Stomach (tissue), 8 donors: ENCODE measurements at regions not wholly inside any gene's neighbourhood (a gene's known extent, or its start where the extent isn't known, plus 50 kb on each side); places are given as distances from the start of the nearest gene placed in this dataset.

Experiments
- DNase-seq, 2 donors: peaks; one replicate each; pipeline versions ENCODE4 v3.0.0 to v3.0.0-alpha.2; 2013 to 2019
- H3K27ac ChIP-seq, 5 donors: fragments of 200-600 bp in 4 of 5; sonication (generic) in 4 of 5; one replicate each; pipeline ENCODE4 v1.5.1; 2013 to 2019; ENCODE audit warnings: mild to moderate bottlenecking in 1 of 5, moderate library complexity in 1 of 5
- H3K27me3 ChIP-seq, 3 donors: fragments of 200-600 bp; sonication (generic); one replicate each; pipeline ENCODE4 v1.5.1; 2017 to 2019; ENCODE audit warnings: mixed run types in 1 of 3
- H3K36me3 ChIP-seq, 4 donors: fragments of 200-600 bp; sonication (generic); 1 replicate in 3 of 4; 2 replicates in 1 of 4; pipeline ENCODE4 v1.5.1; 2016 to 2019
- H3K4me1 ChIP-seq, 4 donors: fragments of 200-600 bp; sonication (generic); one replicate each; pipeline ENCODE4 v1.5.1; 2016 to 2019
- H3K4me3 ChIP-seq, 4 donors: fragments of 200-600 bp; sonication (generic) in 3 of 4; one replicate each; pipeline ENCODE4 v1.5.1; 2016 to 2019; ENCODE audit warnings: mild to moderate bottlenecking in 1 of 4
- H3K9me3 ChIP-seq, 4 donors: fragments of 200-600 bp; sonication (generic); one replicate each; pipeline ENCODE4 v1.5.1; 2016 to 2019
- EP300 ChIP-seq: sonication (generic); formaldehyde crosslinking; IDR thresholded peaks from one replicate; pipeline ENCODE4 v1.6.1; 2017; ENCODE audit warnings: antibody characterized with exemption
- POLR2A ChIP-seq, 4 donors: fragments of 450-650 bp; IDR thresholded peaks; one replicate each; pipeline ENCODE4 v1.6.1; 2016; ENCODE audit warnings: antibody characterized with exemption in 4 of 4, control low read depth in 2 of 4, mild to moderate bottlenecking in 1 of 4, moderate library complexity in 1 of 4
- POLR2AphosphoS5 ChIP-seq, 3 donors: sonication (generic); formaldehyde crosslinking; IDR thresholded peaks; one replicate each; pipeline ENCODE4 v1.6.1; 2016; ENCODE audit warnings: antibody characterized with exemption in 3 of 3
- WGBS, 5 donors: extraction: QIAGEN DNeasy Blood & Tissue Kit in 3 of 5; methylation state at CpG; one replicate each; pipeline versions ENCODE4 v1.1.5 to v1.1.7; 2013 to 2018; 5-methylcytosine and 5-hydroxymethylcytosine counted together
- intact Hi-C: fragments of 100-400 bp; cut with DNase I; formaldehyde crosslinking; loops from one replicate; pipeline ENCODE4 v1.15.1; 2023; ENCODE audit warnings: low total_unique reads
- TF ChIP-seq, protein P1 (sequence below), 7 experiments: fragments of 450-650 bp in 4 of 7; fragments of 200-600 bp in 3 of 7; sonication (generic) in 3 of 7; IDR thresholded peaks; one replicate each; pipeline ENCODE4 v1.5.1; 2016 to 2019; ENCODE audit warnings: antibody characterized with exemption in 7 of 7, control low read depth in 2 of 7, mild to moderate bottlenecking in 1 of 7
- donor health status: healthy with polysubstance abuse.
- donor health status: Bipolar disorder and iron deficiency.
- donor health status: healthy.

DNA sequence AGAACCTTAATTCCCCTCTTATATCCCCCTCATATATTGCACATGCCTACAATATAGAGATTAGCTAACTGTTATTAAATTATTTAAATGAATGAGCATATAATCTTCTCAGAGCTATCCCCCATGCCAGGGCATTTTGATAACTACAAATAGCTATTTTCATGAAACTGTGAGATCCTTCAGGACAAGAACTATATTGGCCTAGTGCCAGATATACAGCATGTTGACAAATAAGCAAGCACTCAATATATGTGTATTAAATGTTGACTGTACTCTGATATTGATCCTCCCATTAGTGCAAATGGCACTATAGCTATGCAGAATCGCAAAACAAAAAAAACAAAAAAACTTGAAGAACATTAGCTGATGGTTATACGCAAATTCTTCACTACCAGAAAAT is 134.1 kb upstream of the OTX2 start:
- no peak for TF ChIP-seq POLR2A (IDR thresholded peaks at IDR 0.05)
- no peak for TF ChIP-seq POLR2AphosphoS5 (IDR thresholded peaks at IDR 0.05)
- TF ChIP-seq, protein P1, sequence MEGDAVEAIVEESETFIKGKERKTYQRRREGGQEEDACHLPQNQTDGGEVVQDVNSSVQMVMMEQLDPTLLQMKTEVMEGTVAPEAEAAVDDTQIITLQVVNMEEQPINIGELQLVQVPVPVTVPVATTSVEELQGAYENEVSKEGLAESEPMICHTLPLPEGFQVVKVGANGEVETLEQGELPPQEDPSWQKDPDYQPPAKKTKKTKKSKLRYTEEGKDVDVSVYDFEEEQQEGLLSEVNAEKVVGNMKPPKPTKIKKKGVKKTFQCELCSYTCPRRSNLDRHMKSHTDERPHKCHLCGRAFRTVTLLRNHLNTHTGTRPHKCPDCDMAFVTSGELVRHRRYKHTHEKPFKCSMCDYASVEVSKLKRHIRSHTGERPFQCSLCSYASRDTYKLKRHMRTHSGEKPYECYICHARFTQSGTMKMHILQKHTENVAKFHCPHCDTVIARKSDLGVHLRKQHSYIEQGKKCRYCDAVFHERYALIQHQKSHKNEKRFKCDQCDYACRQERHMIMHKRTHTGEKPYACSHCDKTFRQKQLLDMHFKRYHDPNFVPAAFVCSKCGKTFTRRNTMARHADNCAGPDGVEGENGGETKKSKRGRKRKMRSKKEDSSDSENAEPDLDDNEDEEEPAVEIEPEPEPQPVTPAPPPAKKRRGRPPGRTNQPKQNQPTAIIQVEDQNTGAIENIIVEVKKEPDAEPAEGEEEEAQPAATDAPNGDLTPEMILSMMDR (IDR thresholded peaks at IDR 0.05) = no peak
- TF ChIP-seq EP300 = no peak
- intact Hi-C loops = no loop called here
- 94 to 97% (median 96%) methylated on average over 2 of the region's 2 CpGs for whole genome bisulfite sequencing, 5 donors
- Histone ChIP-seq H3K4me3 (no peak overlapping the region), H3K4me1 (no peaks in the 10 kb centered on the region), H3K27ac (no peak overlapping the region), H3K36me3 (no peaks in the 10 kb centered on the region), H3K9me3 (peaks cover 0 to 6% (median 0%) of the 10 kb centered on the region in 4 donors), H3K27me3 (no peaks in the 10 kb centered on the region)
- no peak for DNase-seq

DNA sequence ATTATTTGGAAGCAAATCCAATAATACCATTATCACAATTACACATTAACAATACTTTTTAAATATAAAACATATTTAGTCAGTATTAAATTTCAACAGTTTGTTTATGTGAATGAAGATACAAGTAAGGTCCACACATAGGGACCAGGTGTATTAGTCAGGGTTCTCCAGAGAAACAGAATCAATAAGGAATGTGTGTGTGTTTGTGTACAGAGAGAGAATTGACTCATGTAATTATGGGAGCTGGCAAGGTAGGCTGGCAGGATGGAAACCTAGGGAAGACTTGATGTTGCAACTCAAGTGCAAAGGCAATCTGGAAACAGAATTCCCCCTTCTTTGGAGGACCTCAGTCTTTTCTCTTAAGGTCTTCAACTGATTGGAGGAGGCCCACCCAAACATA is 123.2 kb upstream of the OTX2 start:
- Histone ChIP-seq H3K27ac (no peak overlapping the region), H3K27me3 (no peaks in the 10 kb centered on the region), H3K4me3 (no peak overlapping the region), H3K9me3 (no peaks in the 10 kb centered on the region), H3K4me1 (no peaks in the 10 kb centered on the region), H3K36me3 (no peaks in the 10 kb centered on the region)
- TF ChIP-seq POLR2A (IDR thresholded peaks at IDR 0.05) = no peak
- no peak for TF ChIP-seq POLR2AphosphoS5 (IDR thresholded peaks at IDR 0.05)
- no peak for TF ChIP-seq EP300
- TF ChIP-seq, protein P1 (IDR thresholded peaks at IDR 0.05) = no peak
- intact Hi-C loops = no loop called here
- no peak for DNase-seq

DNA sequence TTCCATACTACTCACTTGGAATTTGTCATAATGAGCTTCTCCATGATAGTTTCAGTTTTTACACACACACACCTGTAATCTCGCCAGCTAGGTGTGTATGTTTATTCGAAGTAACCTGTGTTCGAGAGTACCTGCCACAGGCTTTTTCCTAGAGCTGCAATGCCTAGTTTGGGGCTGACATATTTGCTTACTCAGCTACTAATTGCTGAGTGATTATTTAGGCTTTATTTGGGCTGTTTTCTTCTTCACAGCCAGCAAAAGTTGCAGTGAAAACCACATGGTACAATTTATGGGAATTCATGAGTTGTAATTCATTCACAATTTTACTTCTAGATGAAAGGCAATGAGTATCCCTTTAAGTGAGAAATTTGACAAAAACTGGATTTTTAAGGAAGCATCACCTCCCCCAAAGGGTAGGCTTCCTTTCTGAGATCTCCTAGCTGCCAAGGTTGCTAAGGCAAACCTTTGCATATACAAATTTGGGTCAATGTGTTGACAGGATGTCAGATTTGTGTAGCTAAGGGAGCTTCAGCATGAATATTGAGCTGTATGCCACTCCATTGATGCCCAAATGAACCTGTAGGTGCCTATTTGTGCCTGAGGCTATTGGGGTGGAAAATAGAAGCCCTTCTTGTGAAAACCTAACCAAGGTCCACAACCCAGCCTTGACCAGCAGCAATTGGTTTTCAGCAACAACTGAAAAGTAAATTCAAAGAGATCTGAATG is 108.7 kb upstream of the OTX2 start:
- H3K4me1 ChIP-seq = no peaks in the 10 kb centered on the region
- no peaks in the 10 kb centered on the region for H3K36me3 ChIP-seq
- 24 to 34% (median 27%) methylated on average over 3 of the region's 3 CpGs for WGBS, 5 donors
- H3K27me3 ChIP-seq = no peaks in the 10 kb centered on the region
- intact Hi-C loops = no loop called here
- no peak overlapping the region for H3K27ac ChIP-seq
- no peak for TF ChIP-seq POLR2AphosphoS5 (IDR thresholded peaks at IDR 0.05)
- TF ChIP-seq EP300 = no peak
- TF ChIP-seq, protein P1 (IDR thresholded peaks at IDR 0.05) = no peak
- no peak for TF ChIP-seq POLR2A (IDR thresholded peaks at IDR 0.05)
- no peak for DNase-seq
- no peak overlapping the region for H3K4me3 ChIP-seq
- H3K9me3 ChIP-seq = peaks cover 0 to 14% (median 9%) of the 10 kb centered on the region in 4 donors

DNA sequence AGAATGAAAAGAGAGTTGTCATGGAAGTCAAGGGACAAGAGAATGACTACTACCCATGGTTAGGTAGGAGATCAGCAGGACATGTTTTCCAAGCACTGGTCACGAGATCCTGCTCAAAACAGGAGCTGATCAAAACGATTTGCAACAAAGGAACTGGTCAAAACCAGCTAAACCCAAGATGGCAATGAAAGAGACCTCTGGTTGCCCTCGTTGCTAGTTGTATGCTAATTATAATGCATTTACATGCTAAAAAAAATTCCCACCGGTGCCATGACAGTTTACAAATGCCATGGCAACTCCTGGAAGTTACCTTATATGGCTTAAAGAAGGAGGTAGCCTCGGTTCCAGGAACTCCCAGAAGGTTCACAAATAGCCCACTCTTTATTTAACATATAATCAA is 95.0 kb upstream of the OTX2 start:
- H3K9me3 ChIP-seq = no peaks in the 10 kb centered on the region
- no peak for TF ChIP-seq POLR2AphosphoS5 (IDR thresholded peaks at IDR 0.05)
- TF ChIP-seq, protein P1 (IDR thresholded peaks at IDR 0.05) = no peak
- TF ChIP-seq EP300 = no peak
- TF ChIP-seq POLR2A (IDR thresholded peaks at IDR 0.05) = no peak
- no peak for DNase-seq
- no peaks in the 10 kb centered on the region for H3K4me1 ChIP-seq
- WGBS, 5 donors = 43 to 56% (median 47%) methylated on average over 5 of the region's 5 CpGs
- H3K27ac ChIP-seq = no peak overlapping the region
- intact Hi-C loops = no loop called here
- no peaks in the 10 kb centered on the region for H3K36me3 ChIP-seq
- peaks cover 0 to 1% (median 0%) of the 10 kb centered on the region in 3 donors for H3K27me3 ChIP-seq
- no peak overlapping the region for H3K4me3 ChIP-seq
